Muscle of arm (tissue), 1 donor: ENCODE measurements at regions not wholly inside any gene's neighbourhood (a gene's known extent, or its start where the extent isn't known, plus 50 kb on each side); places are given as distances from the start of the nearest gene placed in this dataset.

Experiments used
- DNase-seq: peaks from one replicate; pipeline ENCODE4 v3.0.0-alpha.2; 2013

DNA sequence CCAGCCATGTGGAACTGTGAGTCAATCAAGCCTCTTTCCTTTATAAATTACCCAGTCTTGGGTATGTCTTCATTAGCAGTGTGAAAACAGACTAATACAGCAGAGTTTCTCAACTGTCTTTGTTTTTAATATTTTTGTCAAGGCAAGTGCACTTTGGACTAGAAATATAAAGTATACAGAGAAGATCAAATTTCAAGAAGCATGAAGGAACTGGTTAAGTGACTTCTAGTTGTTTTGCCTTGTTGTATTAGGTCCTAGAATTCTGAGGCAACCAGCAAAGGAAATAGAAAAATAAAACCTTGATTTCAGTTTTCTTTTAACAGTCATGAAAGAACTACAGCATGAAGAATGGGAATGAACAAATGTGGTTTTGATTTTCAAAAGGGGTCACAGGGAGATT, 131.1 kb upstream of the PTGFR start:
- no peak for DNase-seq

DNA sequence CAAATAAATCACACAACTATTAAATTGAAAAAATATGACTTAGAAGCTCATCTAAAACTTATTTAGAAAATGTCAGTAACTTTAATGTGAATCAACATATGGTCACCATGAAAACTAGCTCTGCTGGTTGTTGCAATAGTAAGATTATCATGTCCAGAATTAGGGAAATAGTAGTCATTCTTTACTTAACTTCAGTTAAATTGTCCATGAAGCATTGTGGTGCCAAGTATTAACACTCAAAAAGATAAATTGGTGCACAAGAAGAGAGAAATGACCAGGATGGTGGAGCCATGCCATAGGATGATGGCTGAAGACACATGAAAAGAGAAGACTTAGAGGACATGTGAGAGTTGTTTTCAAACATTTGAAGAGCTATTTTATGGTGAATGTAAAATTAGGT, 130.2 kb upstream of the PTGFR start:
- no peak for DNase-seq

DNA sequence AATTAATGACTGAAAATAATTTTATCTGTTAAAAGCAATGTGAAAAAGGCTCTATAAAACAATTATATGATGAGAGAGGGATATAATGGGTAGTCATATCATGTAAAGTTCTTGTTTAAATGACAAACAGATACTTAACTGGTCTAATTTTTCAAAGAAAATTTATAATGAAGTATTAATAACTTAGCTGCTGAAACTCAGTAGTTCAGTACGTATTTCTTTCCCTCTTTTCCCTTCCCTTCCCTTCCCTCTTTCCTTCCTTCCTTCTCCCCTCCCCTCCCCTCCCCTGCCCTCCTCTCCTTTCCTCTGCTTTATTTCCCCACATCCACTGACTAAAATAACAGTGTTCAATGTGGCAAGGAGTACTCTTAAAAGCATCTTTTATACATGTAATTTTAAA, 123.1 kb upstream of the PTGFR start:
- DNase-seq = no peak

DNA sequence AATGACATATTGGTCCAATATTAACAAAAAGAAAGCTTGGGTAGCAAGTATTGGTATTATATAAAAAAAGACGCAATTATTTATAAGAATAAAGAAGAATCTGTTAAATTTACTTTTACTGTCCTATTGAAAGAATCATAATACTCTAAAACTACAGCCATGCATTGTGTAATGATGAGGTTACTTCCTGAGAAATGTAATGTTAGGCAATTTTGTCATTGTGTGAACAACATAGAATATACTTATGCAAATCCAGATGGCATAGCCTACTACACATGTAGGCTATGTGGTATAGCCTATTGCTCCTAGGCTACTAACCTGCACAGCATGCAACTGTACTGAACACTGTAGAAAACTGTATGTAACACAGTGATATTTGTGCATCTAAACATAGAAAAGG, 121.2 kb upstream of the PTGFR start:
- no peak for DNase-seq

DNA sequence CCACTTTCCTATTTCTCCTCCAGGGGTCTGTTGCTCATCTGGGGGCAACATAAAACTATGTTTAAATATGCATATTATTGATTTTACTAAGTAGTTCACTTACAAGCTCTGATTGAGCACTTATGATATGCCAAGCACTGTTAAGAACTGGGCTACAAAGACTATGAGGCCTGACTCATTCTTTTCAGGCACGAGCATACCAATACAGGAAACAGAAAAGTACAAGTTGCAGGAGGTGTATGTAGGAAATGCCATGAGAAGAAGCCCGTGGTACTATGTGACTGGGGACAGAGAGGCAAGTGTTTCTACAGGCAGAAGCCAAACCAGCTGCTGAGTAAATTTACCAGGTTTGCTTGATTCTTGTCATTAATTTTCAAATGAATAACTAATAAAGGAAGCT, 120.4 kb upstream of the PTGFR start:
- DNase-seq = no peak

DNA sequence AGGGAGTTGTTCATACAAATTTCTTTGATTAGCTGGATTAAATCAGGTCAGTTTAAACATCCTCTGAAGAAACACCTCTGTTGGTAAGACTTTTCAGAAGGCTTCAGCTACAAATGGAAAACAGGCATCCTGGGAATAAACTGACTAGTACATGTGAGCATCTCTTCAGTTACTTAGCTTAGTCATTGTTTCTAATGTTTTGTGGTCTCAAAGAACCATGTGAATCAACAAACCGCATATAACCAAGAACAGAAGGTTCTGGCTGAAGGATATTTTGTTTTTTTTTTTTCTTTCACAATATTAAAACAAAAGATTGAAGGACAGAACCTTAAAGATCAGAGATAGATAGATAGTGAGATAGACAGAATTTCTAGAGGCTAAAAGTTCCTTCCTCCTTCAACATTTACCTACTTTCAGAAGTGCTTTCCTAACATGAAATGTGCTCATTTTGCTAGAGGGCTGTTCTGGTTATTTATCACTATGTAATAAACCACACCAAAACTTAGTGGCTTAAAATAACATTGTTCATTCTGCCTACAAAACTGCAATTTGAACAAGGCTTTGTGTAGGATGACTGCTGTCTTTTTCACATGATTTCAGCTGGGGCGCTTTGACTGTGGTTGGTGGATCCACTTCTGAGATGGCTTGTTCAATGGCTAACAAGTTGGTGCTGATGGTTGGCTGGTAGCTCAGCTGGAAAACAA, 119.8 kb upstream of the PTGFR start:
- DNase-seq = no peak

DNA sequence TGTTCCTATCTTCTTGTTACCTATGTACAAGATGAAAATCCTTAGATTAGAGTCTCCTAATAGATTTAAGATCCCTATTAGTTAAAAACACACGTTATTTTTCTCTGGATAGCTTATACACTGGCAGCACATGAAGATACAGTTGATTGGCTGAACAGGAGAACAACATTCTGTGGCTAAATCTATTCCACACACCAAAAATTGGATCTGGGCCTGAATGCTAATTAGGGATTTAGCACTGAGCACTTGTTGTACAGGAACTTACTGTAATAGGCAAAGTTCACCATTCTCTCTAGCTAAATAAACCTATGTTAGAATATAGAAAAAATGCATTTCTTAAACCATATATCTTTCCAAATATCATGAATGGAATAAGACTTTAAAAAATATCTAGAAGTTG, 117.1 kb upstream of the PTGFR start:
- DNase-seq = no peak

DNA sequence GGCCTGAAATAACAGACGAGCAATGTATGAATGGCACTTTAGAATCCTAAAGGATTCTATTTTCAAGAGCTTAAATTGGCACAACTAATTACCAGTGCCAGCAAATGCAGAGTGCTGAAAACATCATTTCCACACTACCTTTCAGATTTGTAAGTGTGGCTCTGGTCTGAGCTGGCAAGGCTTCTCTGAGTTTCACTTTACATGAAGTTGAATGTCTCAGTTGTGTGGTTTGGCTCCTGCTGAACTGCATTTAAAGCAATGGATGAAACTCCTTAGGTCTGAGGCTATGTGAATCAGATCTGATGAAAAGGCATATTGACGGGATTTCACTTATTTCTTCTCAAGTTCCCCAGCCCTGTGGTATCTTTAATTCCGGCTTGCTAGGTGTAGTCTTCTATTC, 114.8 kb upstream of the PTGFR start:
- DNase-seq = no peak

DNA sequence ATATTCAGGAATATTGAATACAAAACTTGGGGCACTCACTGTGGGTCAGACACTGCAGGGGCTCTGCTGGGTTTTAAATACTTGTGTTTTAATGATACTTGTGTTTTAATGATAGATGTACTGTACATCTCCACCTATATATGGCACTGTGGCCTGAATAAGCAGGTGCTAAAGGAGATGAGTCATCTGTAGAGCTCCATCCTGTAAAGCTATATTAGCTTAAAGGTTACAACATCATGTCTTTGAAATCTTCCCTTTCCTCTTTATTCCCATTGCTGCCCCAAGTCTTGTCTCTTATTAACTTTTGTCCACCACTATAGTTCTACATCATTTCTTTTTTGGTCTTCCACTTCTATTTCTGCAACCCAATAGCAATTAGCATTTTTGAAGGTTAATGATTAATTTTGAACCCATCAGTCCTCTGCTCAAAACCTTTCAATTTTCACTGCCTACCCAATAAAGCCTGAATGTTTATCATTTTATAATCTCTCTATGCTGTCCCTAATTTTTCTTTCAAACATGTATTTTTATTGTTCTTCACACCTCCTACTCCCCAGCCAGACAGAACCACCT, 113.3 kb upstream of the PTGFR start:
- no peak for DNase-seq

DNA sequence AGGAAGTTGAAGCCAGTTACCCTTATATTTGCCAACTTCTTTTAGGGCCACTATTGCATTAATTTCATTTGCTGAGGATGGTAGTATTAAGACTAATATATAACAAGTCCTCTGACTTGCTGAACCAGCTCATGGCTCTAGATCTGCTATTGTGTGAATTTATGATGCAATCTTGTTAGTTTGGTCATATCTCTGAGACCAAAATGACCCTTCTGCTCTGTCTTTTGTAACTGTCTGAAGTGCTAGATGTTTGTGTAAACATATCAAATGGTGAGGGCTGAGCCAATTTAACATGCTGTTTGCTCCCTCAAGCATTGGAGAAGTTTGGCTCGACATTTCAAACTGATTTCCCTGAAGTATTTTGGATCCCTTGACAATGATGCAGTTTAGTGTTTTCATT, 106.9 kb upstream of the PTGFR start:
- no peak for DNase-seq

DNA sequence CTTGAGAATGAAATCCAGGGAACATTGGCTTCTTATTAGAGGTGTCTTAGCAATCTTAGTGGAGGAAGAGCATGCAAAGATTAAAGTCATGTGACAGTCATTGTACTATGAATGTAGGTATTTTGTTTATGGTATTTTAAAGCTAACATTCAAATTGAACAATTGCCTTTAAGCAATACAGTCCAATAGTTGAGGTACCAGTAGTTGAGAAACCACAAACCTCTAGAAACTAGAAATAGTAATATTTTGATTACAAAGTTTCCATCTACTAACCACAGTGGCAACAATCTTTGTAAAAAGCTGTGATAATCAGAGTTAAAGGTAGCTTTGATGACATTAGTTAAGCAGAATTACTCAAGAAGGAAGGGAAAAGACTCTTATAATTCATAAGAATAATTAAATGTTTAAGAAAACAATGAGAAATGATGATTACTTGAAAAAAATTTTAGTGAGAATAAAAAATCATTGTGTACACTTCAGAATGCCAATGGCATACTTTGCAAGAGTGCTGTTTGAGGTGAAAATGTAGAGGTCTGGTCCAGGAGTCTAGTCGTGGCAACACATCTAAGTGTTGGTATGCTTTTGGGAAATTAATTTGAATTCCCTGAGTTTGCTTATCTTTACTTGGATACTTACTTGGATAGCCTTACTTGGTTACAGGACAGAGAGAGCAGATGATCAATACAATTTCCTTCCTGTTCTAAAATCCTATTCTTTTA, 104.9 kb upstream of the PTGFR start:
- DNase-seq = no peak

DNA sequence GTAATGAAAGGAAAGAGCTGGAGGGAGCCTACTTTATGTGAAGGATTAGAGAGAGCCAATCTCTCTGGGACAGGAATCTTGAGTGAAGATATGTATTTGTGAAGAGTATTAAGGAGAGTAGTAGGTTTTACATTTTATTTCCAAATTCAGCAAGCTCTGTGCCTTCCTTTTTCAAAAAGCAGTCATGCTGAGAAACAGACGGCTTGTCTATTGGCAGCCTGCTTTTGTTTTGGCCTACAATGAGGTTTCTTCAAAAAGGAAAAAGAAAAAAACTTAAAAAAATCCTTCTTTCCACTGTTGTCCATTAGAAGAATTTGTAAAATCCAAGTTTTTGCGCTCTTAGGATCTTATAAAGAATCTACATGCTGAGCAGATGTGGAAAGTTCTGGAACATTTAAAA, 103.6 kb upstream of the PTGFR start:
- peak; percentile 18 for DNase-seq

DNA sequence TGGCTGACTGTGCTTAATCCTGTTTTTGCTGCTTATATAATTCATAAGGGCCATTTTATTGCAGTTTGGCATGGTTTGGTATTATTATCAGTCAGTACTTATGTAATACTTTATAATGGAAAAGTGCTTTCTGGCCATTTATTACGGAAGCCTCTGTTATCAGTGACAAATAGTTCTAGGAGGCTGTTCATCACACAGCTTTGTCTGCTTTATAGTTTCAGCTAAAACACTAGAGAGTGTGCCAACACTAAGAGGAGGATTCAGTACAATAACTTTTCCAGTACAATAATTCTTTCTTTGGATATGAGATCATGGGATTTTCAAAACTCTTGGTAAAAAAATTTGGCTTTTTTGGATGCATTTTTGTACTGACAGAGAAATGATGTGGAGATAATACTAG, 102.9 kb upstream of the PTGFR start:
- peak; percentile 15 for DNase-seq

DNA sequence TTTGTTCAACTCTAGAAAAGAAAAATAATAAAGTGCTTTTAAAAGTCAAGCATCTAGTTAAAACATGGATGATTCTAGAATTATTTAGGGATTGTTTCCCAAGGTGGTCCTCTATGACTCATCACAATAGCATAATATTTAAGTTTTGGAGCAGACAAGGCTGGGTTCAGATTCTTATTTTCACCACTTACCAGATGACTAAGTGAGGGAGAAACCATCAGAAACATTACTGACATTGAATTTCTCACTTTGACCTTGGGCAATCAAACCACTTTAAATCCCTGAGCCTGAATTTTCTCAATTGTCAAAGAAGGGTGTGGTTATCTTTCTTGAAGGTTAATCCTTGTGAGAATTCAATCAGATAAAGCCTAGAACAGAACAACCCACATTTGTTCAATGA, 102.5 kb upstream of the PTGFR start:
- DNase-seq = no peak

DNA sequence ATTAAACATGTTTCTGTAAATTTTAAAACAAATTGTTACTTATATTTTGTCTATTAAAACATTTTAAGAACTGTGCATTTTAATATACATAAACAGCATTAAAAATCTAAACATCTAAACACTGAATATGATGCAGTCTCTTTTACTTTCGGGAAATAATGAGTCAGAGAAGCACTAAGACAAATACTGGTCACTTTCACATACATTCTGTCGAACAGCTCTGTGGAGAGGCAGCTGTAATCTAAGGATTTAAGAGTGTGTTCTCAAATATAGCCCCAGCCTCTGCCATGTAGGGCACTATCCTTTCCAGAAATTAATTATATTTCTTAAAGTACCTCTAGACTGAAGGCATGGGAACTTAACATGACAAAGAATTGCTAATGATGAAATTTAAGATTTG, 89.6 kb upstream of the PTGFR start:
- DNase-seq = no peak

DNA sequence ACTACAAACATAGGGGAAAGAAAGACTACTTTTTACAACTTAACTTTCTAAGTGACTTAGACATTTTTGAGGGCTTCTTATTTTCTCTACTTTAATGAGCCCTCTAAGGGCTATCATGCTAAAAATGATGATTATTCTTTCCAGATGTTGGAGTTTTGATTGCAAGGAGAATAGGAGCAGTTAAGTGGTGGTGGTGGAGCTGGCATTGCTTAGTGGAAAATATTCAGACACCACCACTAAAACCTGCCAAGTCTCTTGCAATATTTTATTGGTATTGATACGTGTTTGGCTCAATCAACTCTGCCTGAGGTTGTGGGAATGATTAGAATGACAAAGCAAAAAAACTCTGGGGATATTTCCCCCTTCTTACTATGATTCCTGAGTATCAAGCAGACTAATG, 82.6 kb upstream of the PTGFR start:
- DNase-seq = peak; percentile 74

DNA sequence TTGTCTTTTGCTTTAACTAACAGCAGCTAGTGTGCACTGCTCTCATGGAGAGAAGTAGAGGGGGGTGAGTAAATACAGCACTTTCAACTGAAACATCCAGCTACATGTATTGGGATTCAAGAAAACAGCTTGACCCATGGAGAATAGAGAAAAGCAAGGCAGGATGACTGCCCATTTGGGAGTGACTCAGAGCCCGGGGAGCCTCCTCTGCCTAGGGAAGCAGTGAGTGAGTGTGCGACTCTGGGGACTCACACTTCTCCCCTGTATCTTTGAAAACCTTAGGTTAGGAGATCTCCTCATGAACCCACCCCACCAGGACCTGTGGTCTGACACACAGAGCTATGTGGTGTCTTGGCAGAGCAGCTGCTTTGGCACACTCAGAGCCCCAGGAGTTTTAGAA, 82.0 kb upstream of the PTGFR start:
- DNase-seq = no peak

DNA sequence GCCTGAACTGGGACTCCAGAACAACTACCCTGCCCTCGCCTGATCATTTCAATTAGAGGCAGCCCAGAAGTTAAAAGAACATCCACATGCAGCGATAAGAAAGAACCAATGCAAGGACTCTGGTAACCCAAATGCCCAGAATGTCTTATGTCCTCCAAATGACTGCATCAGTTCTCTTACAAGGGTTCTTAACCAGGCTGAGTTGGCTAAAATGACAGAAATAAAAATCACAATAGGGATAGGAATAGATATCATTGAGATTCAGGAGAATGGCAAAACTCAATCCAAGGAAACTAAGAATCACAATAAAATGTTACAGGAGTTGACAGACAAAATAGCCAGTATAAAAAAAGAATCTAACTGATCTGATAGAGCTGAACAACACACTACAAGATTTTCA, 80.1 kb upstream of the PTGFR start:
- DNase-seq = no peak

DNA sequence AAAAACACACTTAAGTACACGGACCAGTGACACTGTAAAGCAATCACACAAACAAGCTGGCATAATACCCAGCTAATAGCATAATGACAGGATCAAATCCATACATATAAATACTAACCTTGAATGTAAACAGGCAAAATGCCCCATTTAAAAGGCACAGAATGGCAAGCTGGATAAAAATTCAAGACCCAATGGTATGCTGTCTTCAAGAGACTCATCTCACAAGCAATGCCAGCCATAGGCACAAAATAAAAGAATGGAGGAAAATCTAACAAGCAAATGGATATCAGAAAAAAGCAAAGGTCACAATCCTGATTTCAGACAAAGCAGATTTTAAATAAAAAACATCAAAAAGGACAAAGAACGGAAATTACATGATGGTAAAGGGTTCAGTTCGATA, 79.1 kb upstream of the PTGFR start:
- DNase-seq = no peak

DNA sequence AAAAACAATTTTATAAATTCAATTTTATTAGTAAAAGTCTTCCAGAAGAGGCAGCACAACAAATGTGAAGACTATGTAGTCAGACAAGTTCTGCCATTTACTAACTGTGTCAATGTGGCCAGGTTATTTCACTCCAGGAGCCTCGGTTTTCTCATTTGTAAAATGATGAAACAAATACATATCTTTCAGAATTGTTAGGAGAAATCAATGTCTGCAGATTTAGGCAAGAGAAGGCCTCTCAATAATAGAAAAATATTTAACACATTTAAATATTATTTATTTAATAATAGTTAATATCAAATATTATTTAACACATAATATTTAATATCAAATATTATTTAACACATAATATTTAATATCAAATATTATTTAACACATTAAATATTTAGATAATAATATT, 75.6 kb upstream of the PTGFR start:
- no peak for DNase-seq

DNA sequence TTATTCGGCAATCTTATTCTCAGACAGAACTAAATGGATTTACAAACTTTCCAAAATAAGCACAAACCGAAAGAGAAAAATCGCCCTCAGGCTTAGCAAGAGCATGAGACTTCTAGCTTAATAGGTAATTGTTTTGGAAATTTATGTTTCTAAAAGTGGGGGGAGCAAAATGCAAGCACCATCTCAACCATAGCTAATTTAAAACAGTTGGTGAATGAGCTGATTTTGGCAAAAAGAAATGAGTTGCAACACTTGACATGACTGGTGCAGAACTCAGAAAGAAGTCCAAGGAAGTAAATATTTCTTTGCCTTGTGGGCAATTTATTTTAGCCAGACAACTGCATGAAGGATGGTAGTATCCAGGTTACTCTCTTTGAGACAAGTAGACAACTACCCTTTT, 71.5 kb upstream of the PTGFR start:
- DNase-seq = no peak

DNA sequence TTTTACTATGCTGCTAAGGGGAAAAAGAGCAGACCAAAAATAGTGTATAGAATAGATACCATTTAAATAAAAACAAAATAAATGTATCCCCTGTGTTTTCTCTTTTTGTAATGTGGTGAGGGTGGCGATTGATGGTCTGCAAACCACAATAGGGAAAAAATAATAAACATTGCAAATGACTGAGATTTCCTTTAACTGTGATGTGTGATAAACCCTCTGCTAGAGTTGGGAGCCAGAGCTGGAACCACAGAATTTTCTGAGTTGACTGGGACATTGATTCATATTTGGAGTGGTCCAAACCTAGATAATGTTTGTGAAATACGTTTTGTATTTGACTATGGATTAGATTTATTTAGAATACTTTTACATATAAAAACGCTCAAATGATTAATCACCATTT, 70.6 kb upstream of the PTGFR start:
- no peak for DNase-seq

DNA sequence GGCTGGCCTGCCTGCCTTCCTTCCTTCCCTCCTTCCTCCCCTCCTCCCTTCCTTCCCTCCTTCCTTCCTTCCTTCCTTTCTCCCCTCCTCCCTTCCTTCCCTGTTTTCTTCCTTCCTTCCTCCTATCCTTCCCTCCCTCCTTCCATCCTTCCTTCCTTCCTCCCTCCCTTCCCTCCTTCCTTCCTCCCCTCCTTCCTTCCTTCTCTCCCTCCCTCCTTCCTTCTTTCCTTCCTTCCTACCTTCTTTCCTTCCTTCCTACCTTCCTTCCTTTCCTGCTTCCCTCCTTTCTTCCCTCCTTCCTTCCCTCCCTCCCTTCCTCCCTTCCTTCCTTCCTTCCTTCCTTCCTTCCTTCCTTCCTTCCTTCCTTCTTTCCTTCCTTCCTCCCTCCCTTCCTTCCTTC, 70.1 kb upstream of the PTGFR start:
- DNase-seq = no peak

DNA sequence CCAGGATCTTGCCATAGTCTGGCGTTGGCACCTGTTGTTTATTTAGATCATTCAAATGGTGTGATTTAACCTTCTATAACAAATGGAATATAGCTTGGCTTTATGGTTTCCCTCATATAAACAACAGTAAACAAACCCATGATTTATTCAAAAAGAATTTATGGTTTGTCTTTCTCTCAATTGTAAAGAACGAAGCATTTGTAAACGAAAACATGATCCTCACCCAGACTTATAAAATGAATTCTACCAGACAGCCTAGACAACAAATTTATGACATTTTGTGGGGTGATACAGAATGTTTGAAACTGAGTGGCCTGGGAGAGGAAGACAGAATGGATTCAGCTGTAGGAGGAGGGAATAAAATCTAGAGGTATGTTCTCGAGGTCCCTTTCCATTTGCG, 66.1 kb upstream of the PTGFR start:
- no peak for DNase-seq
